Psoas muscle (tissue), 7 donors: ENCODE measurements at regions not wholly inside any gene's neighbourhood (a gene's known extent, or its start where the extent isn't known, plus 50 kb on each side); places are given as distances from the start of the nearest gene placed in this dataset.

ENCODE experiments used
- ATAC-seq, 4 donors: fragments of 200-7000 bp; cut with Tn5 transposase; one replicate each; pipeline ENCODE4 v1.9.1; 2020; ENCODE audit warnings: moderate library complexity in 3 of 4, mild to moderate bottlenecking in 2 of 4
- DNase-seq, 2 donors: peaks; one replicate each; pipeline ENCODE4 v3.0.0-alpha.2; 2020
- H3K27ac ChIP-seq: fragments of 200-600 bp; one replicate; pipeline ENCODE4 v1.8.0; 2022
- H3K27me3 ChIP-seq, 3 donors: fragments of 200-600 bp in 1 of 3; one replicate each; pipeline versions ENCODE4 v1.6.1 to v1.8.0; 2013 to 2022; ENCODE audit warnings: low read length in 2 of 3, mild to moderate bottlenecking in 2 of 3, moderate library complexity in 1 of 3; ENCODE audit not compliant: insufficient read depth in 3 of 3
- H3K36me3 ChIP-seq, 2 donors: fragments of 200-600 bp in 1 of 2; one replicate each; pipeline versions ENCODE4 v1.6.1 to v1.8.0; 2013 to 2022; ENCODE audit warnings: low read depth in 1 of 2, mild to moderate bottlenecking in 1 of 2, moderate library complexity in 1 of 2; ENCODE audit not compliant: insufficient read depth in 1 of 2
- H3K4me1 ChIP-seq: fragments of 200-600 bp; one replicate; pipeline ENCODE4 v1.8.0; 2022
- H3K4me3 ChIP-seq: fragments of 200-600 bp; one replicate; pipeline ENCODE4 v1.8.0; 2022; ENCODE audit warnings: mild to moderate bottlenecking
- H3K9me3 ChIP-seq: fragments of 200-600 bp; one replicate; pipeline ENCODE4 v1.8.0; 2022
- CTCF ChIP-seq: fragments of 200-600 bp; IDR thresholded peaks from one replicate; pipeline ENCODE4 v1.8.0; 2022; ENCODE audit warnings: antibody characterized with exemption
- WGBS, 3 donors: extraction: QIAGEN DNeasy Blood & Tissue Kit; methylation state at CpG; one replicate each; pipeline versions ENCODE4 v1.1.6 to v1.1.7; 2013; 5-methylcytosine and 5-hydroxymethylcytosine counted together
- intact Hi-C, 2 donors: fragments of 100-400 bp; cut with DNase I; formaldehyde crosslinking; loops; one replicate each; pipeline versions ENCODE4 v1.11.0 to v1.14.2; 2022
- donor health status: healthy with polysubstance abuse.
- donor health status: DM: no; HTN: no; CAD: no; lungs with moderate emphysema.
- donor health status: Bipolar disorder and iron deficiency.
- donor health status: healthy.
- donor health status: DM: yes; HTN: yes; CAD: no.
- donor health status: DM: no; HTN: no; CAD: no.
- donor health status: DM: yes; HTN: yes; CAD: no.

GRCh38 chr12:86663173-86663572, 407.0 kb upstream of the MGAT4C start:
- intact Hi-C loops = no loop called here

GRCh38 chr12:86662464-86662863, 406.3 kb upstream of the MGAT4C start:
- Histone ChIP-seq H3K27ac (no peak overlapping the region), H3K36me3 (no peaks in the 10 kb centered on the region), H3K4me1 (no peaks in the 10 kb centered on the region), H3K4me3 (no peak overlapping the region), H3K9me3 (no peaks in the 10 kb centered on the region), H3K27me3 (no peaks in the 10 kb centered on the region)
- intact Hi-C loops = no loop called here
- no peak for DNase-seq
- TF ChIP-seq CTCF = no peak
- 55 to 66% (median 55%) methylated on average over 1 of the region's 1 CpG for WGBS, 3 donors
- no peak for ATAC-seq

More at GRCh38 chr12:86663173-86663572, 407.0 kb upstream of the MGAT4C start:
- H3K36me3 ChIP-seq = no peaks in the 10 kb centered on the region
- no peak for DNase-seq
- H3K27me3 ChIP-seq = no peaks in the 10 kb centered on the region
- no peaks in the 10 kb centered on the region for H3K4me1 ChIP-seq
- H3K27ac ChIP-seq = no peak overlapping the region
- WGBS, 3 donors = 78 to 79% (median 79%) methylated on average over 3 of the region's 3 CpGs
- H3K4me3 ChIP-seq = no peak overlapping the region
- ATAC-seq = no peak
- TF ChIP-seq CTCF = no peak
- H3K9me3 ChIP-seq = no peaks in the 10 kb centered on the region

GRCh38 chr12:86660488-86661147, 404.4 kb upstream of the MGAT4C start:
- ATAC-seq = no peak
- Histone ChIP-seq H3K4me1 (no peaks in the 10 kb centered on the region), H3K27ac (no peak overlapping the region), H3K36me3 (no peaks in the 10 kb centered on the region), H3K27me3 (no peaks in the 10 kb centered on the region), H3K9me3 (no peaks in the 10 kb centered on the region), H3K4me3 (no peak overlapping the region)
- no peak for DNase-seq
- WGBS, 3 donors = 34 to 61% (median 61%) methylated on average over 1 of the region's 1 CpG
- intact Hi-C loops = no loop called here
- TF ChIP-seq CTCF = no peak

GRCh38 chr12:86659985-86660384, 403.8 kb upstream of the MGAT4C start:
- Histone ChIP-seq H3K27ac (no peak overlapping the region), H3K36me3 (no peaks in the 10 kb centered on the region), H3K27me3 (no peaks in the 10 kb centered on the region), H3K4me3 (no peak overlapping the region), H3K9me3 (no peaks in the 10 kb centered on the region), H3K4me1 (no peaks in the 10 kb centered on the region)
- WGBS, 3 donors = 80 to 89% (median 86%) methylated on average over 2 of the region's 2 CpGs
- ATAC-seq (no peak), DNase-seq (no peak)
- intact Hi-C loops = no loop called here
- TF ChIP-seq CTCF = no peak

GRCh38 chr12:86658303-86658702, 402.1 kb upstream of the MGAT4C start:
- no peak for TF ChIP-seq CTCF
- ATAC-seq (no peak), DNase-seq (no peak)
- H3K4me1 ChIP-seq = no peaks in the 10 kb centered on the region
- no peak overlapping the region for H3K4me3 ChIP-seq
- no peaks in the 10 kb centered on the region for H3K27me3 ChIP-seq
- intact Hi-C loops = no loop called here
- no peaks in the 10 kb centered on the region for H3K9me3 ChIP-seq
- H3K36me3 ChIP-seq = no peaks in the 10 kb centered on the region
- no peak overlapping the region for H3K27ac ChIP-seq
